OCI-LY1 (cell line): ENCODE measurements at regions not wholly inside any gene's neighbourhood (a gene's known extent, or its start where the extent isn't known, plus 50 kb on each side); places are given as distances from the start of the nearest gene placed in this dataset.

Experiments
- EZH2 ChIP-seq: fragments of 200-600 bp; sonication (generic), shearing (Covaris generic); IDR thresholded peaks from 2 replicates; pipeline ENCODE4 v1.8.0; 2017; ENCODE audit warnings: borderline replicate concordance, mixed run types, mild to moderate bottlenecking, antibody characterized with exemption, low read length, moderate library complexity, mixed read lengths
- TF ChIP-seq, protein P1 (sequence below): fragments of 200-600 bp; sonication (generic), shearing (Covaris generic); IDR thresholded peaks from 2 replicates; pipeline ENCODE4 v1.5.1; 2017; ENCODE audit warnings: mild to moderate bottlenecking, antibody characterized with exemption, low read length, moderate library complexity, mixed read lengths

DNA sequence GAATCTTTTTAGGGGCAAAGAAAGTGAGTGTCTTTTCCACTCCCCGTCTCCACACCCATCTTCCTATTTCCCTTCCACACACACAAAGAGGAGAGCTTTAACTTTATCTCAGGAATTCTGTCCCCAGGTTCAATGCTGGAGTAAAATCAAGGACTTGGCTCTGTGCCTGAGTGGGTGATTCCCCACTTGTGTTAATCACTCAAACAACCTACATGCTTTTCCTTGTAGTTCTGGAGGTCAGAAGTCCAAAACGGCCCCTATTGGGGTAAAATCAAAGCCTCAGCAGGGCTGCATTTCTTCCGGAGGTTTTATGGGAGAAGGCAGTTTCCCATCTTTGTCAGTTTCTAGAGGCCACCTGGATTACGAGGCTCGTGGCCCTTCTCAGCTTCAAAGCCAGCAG, 422.3 kb upstream of the RBFOX1 start:
- TF ChIP-seq, protein P1, sequence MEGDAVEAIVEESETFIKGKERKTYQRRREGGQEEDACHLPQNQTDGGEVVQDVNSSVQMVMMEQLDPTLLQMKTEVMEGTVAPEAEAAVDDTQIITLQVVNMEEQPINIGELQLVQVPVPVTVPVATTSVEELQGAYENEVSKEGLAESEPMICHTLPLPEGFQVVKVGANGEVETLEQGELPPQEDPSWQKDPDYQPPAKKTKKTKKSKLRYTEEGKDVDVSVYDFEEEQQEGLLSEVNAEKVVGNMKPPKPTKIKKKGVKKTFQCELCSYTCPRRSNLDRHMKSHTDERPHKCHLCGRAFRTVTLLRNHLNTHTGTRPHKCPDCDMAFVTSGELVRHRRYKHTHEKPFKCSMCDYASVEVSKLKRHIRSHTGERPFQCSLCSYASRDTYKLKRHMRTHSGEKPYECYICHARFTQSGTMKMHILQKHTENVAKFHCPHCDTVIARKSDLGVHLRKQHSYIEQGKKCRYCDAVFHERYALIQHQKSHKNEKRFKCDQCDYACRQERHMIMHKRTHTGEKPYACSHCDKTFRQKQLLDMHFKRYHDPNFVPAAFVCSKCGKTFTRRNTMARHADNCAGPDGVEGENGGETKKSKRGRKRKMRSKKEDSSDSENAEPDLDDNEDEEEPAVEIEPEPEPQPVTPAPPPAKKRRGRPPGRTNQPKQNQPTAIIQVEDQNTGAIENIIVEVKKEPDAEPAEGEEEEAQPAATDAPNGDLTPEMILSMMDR: no peak
- no peak for TF ChIP-seq EZH2
